ENCODE measurements at regions not wholly inside any gene's neighbourhood (a gene's known extent, or its start where the extent isn't known, plus 50 kb on each side); places are given as distances from the start of the nearest gene placed in this dataset.

GRCh38 chr4:104381729-104382128, 113.0 kb downstream of the CXXC4 start:
- Histone ChIP-seq H2BK120ac (ENCODE audit: low read depth, low read length, poor library complexity, severe bottlenecking) (no peak overlapping the region), H2AFZ (ENCODE audit: low read length) (no peak overlapping the region), H2AK5ac (ENCODE audit: insufficient read length, low read length) (no peak overlapping the region), H4K8ac (replicated peaks; ENCODE audit: insufficient read length, low read depth, low read length) (no peak overlapping the region), H3K79me1 (ENCODE audit: insufficient read depth, low read depth, low read length, poor library complexity, severe bottlenecking) (no peaks in the 10 kb centered on the region), H4K5ac (ENCODE audit: insufficient read length, low read depth, low read length) (no peak overlapping the region), H2BK15ac (ENCODE audit: low read depth, low read length) (no peak overlapping the region), H2BK5ac (ENCODE audit: insufficient read length, low read length) (no peak overlapping the region), H4K20me1 (ENCODE audit: control insufficient read depth, insufficient read depth, insufficient read length) (no peaks in the 10 kb centered on the region), H3K14ac (ENCODE audit: insufficient read depth, low read length) (no peak overlapping the region), H3K23me2 (ENCODE audit: insufficient read length, low read depth, low read length, poor library complexity, severe bottlenecking) (no peaks in the 10 kb centered on the region), H3K27ac (ENCODE audit: insufficient read length, low read depth, low read length) (no peak overlapping the region), H3T11ph (ENCODE audit: low read length) (no peak overlapping the region), H2BK20ac (ENCODE audit: low read depth, low read length, poor library complexity, severe bottlenecking) (no peak overlapping the region), H3K4me1 (ENCODE audit: insufficient read depth, low read length) (no peaks in the 10 kb centered on the region), H3K9me3 (ENCODE audit: control insufficient read depth, low read depth, low read length) (no peaks in the 10 kb centered on the region), H4K91ac (ENCODE audit: insufficient read length, low read depth, low read length) (no peak overlapping the region), H3K23ac (ENCODE audit: insufficient read length, low read depth, low read length) (no peak overlapping the region), H3K56ac (ENCODE audit: insufficient read length, low read depth, low read length) (no peak overlapping the region), H3K9ac (ENCODE audit: extremely low read depth, insufficient read length, low read length) (no peak overlapping the region), H3K4ac (ENCODE audit: low read depth, low read length) (no peak overlapping the region), H2BK12ac (ENCODE audit: insufficient read length, low read depth, low read length) (no peak overlapping the region), H3K27me3 (ENCODE audit: insufficient read depth, low read length) (no peaks in the 10 kb centered on the region), H3K4me2 (ENCODE audit: insufficient read depth, insufficient read length, low read length) (no peak overlapping the region), H3K79me2 (ENCODE audit: insufficient read depth, low read length) (no peaks in the 10 kb centered on the region), H3K18ac (ENCODE audit: insufficient read length, low read depth, low read length) (no peak overlapping the region)
- Mint-ChIP-seq H3K27me3 (ENCODE audit: low read depth) (no peaks in the 10 kb centered on the region), H3K4me1 (peaks cover 0 to 4% of the 10 kb centered on the region in 2 experiments; a peak in 2 of 4 replicates), H3K9me3 (no peaks in the 10 kb centered on the region), H3K36me3 (ENCODE audit: insufficient read depth in 1 of 3, low read depth in 3 of 3) (no peaks in the 10 kb centered on the region), H3K27ac (no peak overlapping the region), H3K4me3 (no peak overlapping the region)
- no peak for TF ChIP-seq CTCF (conservative IDR thresholded peaks at IDR 0.05)
- no CpG with 5 or more reads among the region's 1 CpG for WGBS (ENCODE audit: extremely low coverage, insufficient read length, low lambda C conversion rate)
- no peak for DNase-seq

Measured in H9 (cell line).